ENCODE measurements at regions not wholly inside any gene's neighbourhood (a gene's known extent, or its start where the extent isn't known, plus 50 kb on each side); places are given as distances from the start of the nearest gene placed in this dataset.
A peak's percentile ranks its signal among the peaks of the same experiment; 100 is the strongest.

GRCh38 chr6:149127212-149127611 is 190.3 kb upstream of the TAB2 start:
- Histone ChIP-seq H3K4me3 (no peak overlapping the region), H3K4me1 (replicated peaks) (peaks cover 3% of the 10 kb centered on the region), H3K27me3 (replicated peaks; ENCODE audit: insufficient read depth) (no peaks in the 10 kb centered on the region), H3K9me3 (no peaks in the 10 kb centered on the region), H3K27ac (no peak overlapping the region), H3K36me3 (no peaks in the 10 kb centered on the region)
- 95% methylated on average over 1 of the region's 1 CpG for WGBS
- DNase-seq (ENCODE audit: low spot score): no peak
- intact Hi-C loops (cut with DNase I): no loop called here
- TF ChIP-seq CTCF (IDR thresholded peaks at IDR 0.05) (no peak), POLR2AphosphoS5 (IDR thresholded peaks at IDR 0.05) (no peak), POLR2A (IDR thresholded peaks at IDR 0.05) (no peak)

- Histone ChIP-seq H3K4me1 (replicated peaks) (peaks cover 13% of the 10 kb centered on the region), H3K9me3 (no peaks in the 10 kb centered on the region), H3K36me3 (no peaks in the 10 kb centered on the region), H3K4me3 (no peak overlapping the region), H3K27ac (no peak overlapping the region), H3K27me3 (replicated peaks; ENCODE audit: insufficient read depth) (no peaks in the 10 kb centered on the region)
- TF ChIP-seq POLR2AphosphoS5 (IDR thresholded peaks at IDR 0.05) (no peak), CTCF (IDR thresholded peaks at IDR 0.05) (no peak), POLR2A (IDR thresholded peaks at IDR 0.05) (no peak)
- 79% methylated on average over 5 of the region's 5 CpGs for WGBS
- DNase-seq (ENCODE audit: low spot score): no peak
- intact Hi-C loops (cut with DNase I): no loop called here
Measured at GRCh38 chr6:149128489-149129145, 188.9 kb upstream of the TAB2 start.

GRCh38 chr6:149129371-149130077 is 188.0 kb upstream of the TAB2 start:
- intact Hi-C loops (cut with DNase I): no loop called here
- H3K4me3 ChIP-seq: no peak overlapping the region
- no peaks in the 10 kb centered on the region for H3K27me3 ChIP-seq (replicated peaks; ENCODE audit: insufficient read depth)
- no peaks in the 10 kb centered on the region for H3K36me3 ChIP-seq
- peak overlapping the region; percentile 77 to 81 for H3K27ac ChIP-seq
- WGBS: 81% methylated on average over 9 of the region's 9 CpGs
- no peak for TF ChIP-seq POLR2AphosphoS5 (IDR thresholded peaks at IDR 0.05)
- TF ChIP-seq POLR2A (IDR thresholded peaks at IDR 0.05): no peak
- no peak for TF ChIP-seq CTCF (IDR thresholded peaks at IDR 0.05)
- no peak for DNase-seq (ENCODE audit: low spot score)
- peaks cover 16% of the 10 kb centered on the region for H3K4me1 ChIP-seq (replicated peaks)
- H3K9me3 ChIP-seq: no peaks in the 10 kb centered on the region

GRCh38 chr6:149130090-149130489 is 187.4 kb upstream of the TAB2 start:
- WGBS: 74% methylated on average over 1 of the region's 1 CpG
- Histone ChIP-seq H3K27me3 (replicated peaks; ENCODE audit: insufficient read depth) (no peaks in the 10 kb centered on the region), H3K4me3 (no peak overlapping the region), H3K36me3 (no peaks in the 10 kb centered on the region), H3K27ac (peak overlapping the region; percentile 77 to 81), H3K9me3 (no peaks in the 10 kb centered on the region), H3K4me1 (replicated peaks) (peaks cover 16% of the 10 kb centered on the region)
- DNase-seq (ENCODE audit: low spot score): no peak
- TF ChIP-seq POLR2A (IDR thresholded peaks at IDR 0.05): no peak
- TF ChIP-seq POLR2AphosphoS5 (IDR thresholded peaks at IDR 0.05): no peak
- TF ChIP-seq CTCF (IDR thresholded peaks at IDR 0.05): no peak
- intact Hi-C loops (cut with DNase I): no loop called here

GRCh38 chr6:149130508-149130907 is 187.0 kb upstream of the TAB2 start:
- no peaks in the 10 kb centered on the region for H3K27me3 ChIP-seq (replicated peaks; ENCODE audit: insufficient read depth)
- DNase-seq (ENCODE audit: low spot score): peak; percentile 79
- peaks cover 16% of the 10 kb centered on the region for H3K4me1 ChIP-seq (replicated peaks)
- H3K36me3 ChIP-seq: no peaks in the 10 kb centered on the region
- 20% methylated on average over 7 of the region's 7 CpGs for WGBS
- H3K27ac ChIP-seq: peak overlapping the region; percentile 77 to 81
- peak; percentile 82 for TF ChIP-seq POLR2AphosphoS5 (IDR thresholded peaks at IDR 0.05)
- no peak for TF ChIP-seq POLR2A (IDR thresholded peaks at IDR 0.05)
- no peak for TF ChIP-seq CTCF (IDR thresholded peaks at IDR 0.05)
- no peak overlapping the region for H3K4me3 ChIP-seq
- H3K9me3 ChIP-seq: no peaks in the 10 kb centered on the region
- intact Hi-C loops (cut with DNase I): no loop called here
